Tibial nerve (tissue), 4 donors: ENCODE measurements at regions not wholly inside any gene's neighbourhood (a gene's known extent, or its start where the extent isn't known, plus 50 kb on each side); places are given as distances from the start of the nearest gene placed in this dataset.

Experiments used
- DNase-seq, 2 donors: peaks; one replicate each; pipeline ENCODE4 v3.0.0-alpha.2; 2019; ENCODE audit warnings: low spot score in 2 of 2
- H3K27ac ChIP-seq, 4 donors: fragments of 200-600 bp; sonication (generic) in 3 of 4; one replicate each; pipeline ENCODE4 v1.5.1; 2017 to 2019; ENCODE audit warnings: mild to moderate bottlenecking in 1 of 4
- H3K27me3 ChIP-seq, 2 donors: fragments of 200-600 bp; sonication (generic) in 1 of 2; one replicate each; pipeline versions ENCODE4 v1.5.1 to v1.6.0; 2017 to 2019
- H3K36me3 ChIP-seq, 3 donors: fragments of 200-600 bp; sonication (generic); one replicate each; pipeline ENCODE4 v1.5.1; 2018 to 2019
- H3K4me1 ChIP-seq, 4 donors: fragments of 200-600 bp; sonication (generic) in 3 of 4; one replicate each; pipeline ENCODE4 v1.5.1; 2017 to 2019
- H3K4me3 ChIP-seq, 4 donors: fragments of 200-600 bp; sonication (generic) in 3 of 4; one replicate each; pipeline ENCODE4 v1.5.1; 2017 to 2019; ENCODE audit warnings: mild to moderate bottlenecking in 1 of 4, moderate library complexity in 1 of 4
- H3K9me3 ChIP-seq, 4 donors: fragments of 200-600 bp; sonication (generic) in 3 of 4; one replicate each; pipeline ENCODE4 v1.5.1; 2017 to 2019
- CTCF ChIP-seq, 5 experiments: fragments of 200-600 bp in 3 of 5; fragments of 450-650 bp in 2 of 5; sonication (generic) in 3 of 5; IDR thresholded peaks; one replicate each; pipeline ENCODE4 v1.5.1; 2016 to 2019; ENCODE audit warnings: antibody characterized with exemption in 5 of 5, mild to moderate bottlenecking in 3 of 5, moderate library complexity in 2 of 5
- EP300 ChIP-seq, 2 donors: sonication (generic); formaldehyde crosslinking; IDR thresholded peaks; one replicate each; pipeline ENCODE4 v1.6.1; 2017; ENCODE audit warnings: antibody characterized with exemption in 2 of 2, mild to moderate bottlenecking in 1 of 2
- POLR2A ChIP-seq, 2 donors: fragments of 450-650 bp; IDR thresholded peaks; one replicate each; pipeline ENCODE4 v1.6.1; 2017; ENCODE audit warnings: antibody characterized with exemption in 2 of 2, mild to moderate bottlenecking in 2 of 2, moderate library complexity in 2 of 2
- WGBS, 2 donors: methylation state at CpG; one replicate each; pipeline ENCODE4 v1.1.5; 2018; 5-methylcytosine and 5-hydroxymethylcytosine counted together

DNA sequence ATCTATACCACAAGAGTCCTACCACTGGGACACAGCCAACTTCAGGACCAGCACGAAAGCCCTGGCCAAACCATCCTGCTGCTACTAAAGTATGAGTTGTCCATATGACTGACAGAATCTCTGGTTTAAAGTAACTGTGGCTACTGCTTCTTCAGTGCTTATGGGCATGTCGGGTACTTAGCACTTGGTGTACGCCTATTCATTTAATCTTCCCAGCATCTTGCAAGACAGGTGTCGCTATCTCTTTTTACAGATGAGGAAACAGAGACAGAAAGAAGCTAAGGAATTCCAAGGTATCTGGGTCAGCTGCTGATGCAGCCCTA, 203.4 kb upstream of the ID2 start:
- peaks cover 0 to 25% (median 13%) of the 10 kb centered on the region in 4 donors for H3K4me1 ChIP-seq
- H3K4me3 ChIP-seq: no peak overlapping the region
- H3K36me3 ChIP-seq: no peaks in the 10 kb centered on the region
- peak overlapping the region in 3 of 4 donors; percentile 63 to 77 (median 75) for H3K27ac ChIP-seq
- no peaks in the 10 kb centered on the region for H3K9me3 ChIP-seq
- no peak for DNase-seq
- TF ChIP-seq CTCF (IDR thresholded peaks at IDR 0.05): no peak
- no peak for TF ChIP-seq EP300 (IDR thresholded peaks at IDR 0.05)
- TF ChIP-seq POLR2A (IDR thresholded peaks at IDR 0.05): no peak
- WGBS, 2 donors: 58 to 79% methylated on average over 4 of the region's 4 CpGs
- no peaks in the 10 kb centered on the region for H3K27me3 ChIP-seq

- H3K27ac ChIP-seq: no peak overlapping the region
- H3K4me1 ChIP-seq: peaks cover 0 to 25% (median 13%) of the 10 kb centered on the region in 4 donors
- no peaks in the 10 kb centered on the region for H3K27me3 ChIP-seq
- WGBS, 2 donors: 88 to 89% methylated on average over 12 of the region's 12 CpGs
- TF ChIP-seq POLR2A (IDR thresholded peaks at IDR 0.05) (no peak), EP300 (IDR thresholded peaks at IDR 0.05) (no peak), CTCF (IDR thresholded peaks at IDR 0.05) (no peak)
- H3K36me3 ChIP-seq: no peaks in the 10 kb centered on the region
- no peak overlapping the region for H3K4me3 ChIP-seq
- no peaks in the 10 kb centered on the region for H3K9me3 ChIP-seq
- no peak for DNase-seq
These were observed 202.6 kb upstream of the ID2 start for GRCh38 chr2:8479298-8479697.

- no peaks in the 10 kb centered on the region for H3K9me3 ChIP-seq
- H3K36me3 ChIP-seq: no peaks in the 10 kb centered on the region
- no peak for DNase-seq
- peaks cover 0 to 25% (median 13%) of the 10 kb centered on the region in 4 donors for H3K4me1 ChIP-seq
- 15 to 26% methylated on average over 5 of the region's 5 CpGs for WGBS, 2 donors
- H3K27ac ChIP-seq: no peak overlapping the region
- H3K27me3 ChIP-seq: no peaks in the 10 kb centered on the region
- TF ChIP-seq EP300 (IDR thresholded peaks at IDR 0.05) (no peak), POLR2A (IDR thresholded peaks at IDR 0.05) (no peak), CTCF (IDR thresholded peaks at IDR 0.05) (no peak)
- no peak overlapping the region for H3K4me3 ChIP-seq
These were observed 200.9 kb upstream of the ID2 start for GRCh38 chr2:8480915-8481314.

- Histone ChIP-seq H3K27me3 (no peaks in the 10 kb centered on the region), H3K36me3 (no peaks in the 10 kb centered on the region), H3K9me3 (no peaks in the 10 kb centered on the region), H3K4me3 (no peak overlapping the region), H3K4me1 (peaks cover 0 to 25% (median 13%) of the 10 kb centered on the region in 4 donors), H3K27ac (no peak overlapping the region)
- DNase-seq: no peak
- WGBS, 2 donors: 69 to 84% methylated on average over 6 of the region's 6 CpGs
- no peak for TF ChIP-seq CTCF (IDR thresholded peaks at IDR 0.05)
- no peak for TF ChIP-seq POLR2A (IDR thresholded peaks at IDR 0.05)
- no peak for TF ChIP-seq EP300 (IDR thresholded peaks at IDR 0.05)
These were observed 200.3 kb upstream of the ID2 start for GRCh38 chr2:8481463-8482009.

DNA sequence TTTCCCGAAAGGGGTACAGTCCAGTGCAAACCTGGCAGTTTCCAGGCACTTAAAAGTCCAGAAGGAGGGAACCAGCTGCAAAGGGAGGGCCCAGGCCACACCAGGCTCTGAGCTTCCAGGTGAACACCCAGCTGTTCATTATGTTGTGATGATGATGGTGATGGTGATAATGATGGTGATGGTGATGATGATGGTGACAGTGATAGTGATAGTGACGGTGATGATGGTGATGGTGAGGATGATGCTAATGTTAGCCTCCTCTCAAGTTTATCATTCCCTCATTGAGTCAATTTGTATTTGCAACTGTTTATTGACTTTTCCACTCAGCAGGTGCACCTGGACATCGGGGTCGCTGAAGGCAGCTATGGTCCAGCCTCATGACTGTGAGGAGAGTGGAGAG, 199.4 kb upstream of the ID2 start:
- H3K27ac ChIP-seq: no peak overlapping the region
- peaks cover 0 to 19% (median 10%) of the 10 kb centered on the region in 4 donors for H3K4me1 ChIP-seq
- 93% methylated on average over 4 of the region's 4 CpGs for whole genome bisulfite sequencing, 2 donors
- no peak for TF ChIP-seq POLR2A (IDR thresholded peaks at IDR 0.05)
- TF ChIP-seq EP300 (IDR thresholded peaks at IDR 0.05): no peak
- no peak for TF ChIP-seq CTCF (IDR thresholded peaks at IDR 0.05)
- no peaks in the 10 kb centered on the region for H3K27me3 ChIP-seq
- H3K4me3 ChIP-seq: no peak overlapping the region
- no peaks in the 10 kb centered on the region for H3K36me3 ChIP-seq
- DNase-seq: no peak
- no peaks in the 10 kb centered on the region for H3K9me3 ChIP-seq
